HCT116 (cell line): ENCODE measurements at regions not wholly inside any gene's neighbourhood (a gene's known extent, or its start where the extent isn't known, plus 50 kb on each side); places are given as distances from the start of the nearest gene placed in this dataset.
"Not testable (repeated sequence)": the region's sequence is repeated elsewhere in the genome, so short reads cannot be mapped to it uniquely, and the experiment has no call there.

Source experiments
- CTCF ChIP-seq, 3 experiments: fragments of 200-600 bp in 1 of 3; sonication (generic) in 1 of 3; IDR thresholded peaks in 2 of 3; conservative IDR thresholded peaks in 1 of 3; 2 replicates each; pipeline ENCODE4 v1.5.1; 2012 to 2017; ENCODE audit warnings: low read depth in 2 of 3, low read length in 2 of 3, antibody characterized with exemption in 1 of 3, borderline replicate concordance in 1 of 3, control low read depth in 1 of 3, mild to moderate bottlenecking in 1 of 3, mixed read lengths in 1 of 3, mixed run types in 1 of 3, moderate library complexity in 1 of 3; ENCODE audit not compliant: insufficient read depth in 1 of 3
- ELF1 ChIP-seq: IDR thresholded peaks from 2 replicates; pipeline ENCODE4 v1.6.1; 2012; ENCODE audit warnings: low read depth, borderline replicate concordance
- EZH2 ChIP-seq: fragments of 200-600 bp; sonication (generic); IDR thresholded peaks from 2 replicates; pipeline ENCODE4 v1.6.1; 2017; ENCODE audit warnings: antibody characterized with exemption, mixed run types
- EZH2phosphoT487 ChIP-seq: fragments of 200-600 bp; IDR thresholded peaks from 2 replicates; pipeline ENCODE4 v1.6.1; 2018; ENCODE audit warnings: antibody characterized with exemption, borderline replicate concordance
- MAX ChIP-seq: IDR thresholded peaks from 2 replicates; pipeline ENCODE4 v1.6.1; 2012
- POLR2A ChIP-seq: IDR thresholded peaks from 2 replicates; pipeline ENCODE4 v1.7.0; 2011; ENCODE audit warnings: borderline replicate concordance; ENCODE audit not compliant: insufficient read depth, insufficient read length; ENCODE audit errors: extremely low read depth
- POLR2AphosphoS5 ChIP-seq: IDR thresholded peaks from 2 replicates; pipeline ENCODE4 v1.6.1; 2011; ENCODE audit warnings: mild to moderate bottlenecking, low read depth, low read length, moderate library complexity
- RAD21 ChIP-seq: IDR thresholded peaks from 2 replicates; pipeline ENCODE4 v1.6.1; 2012; ENCODE audit warnings: low read depth, mild to moderate bottlenecking
- YY1 ChIP-seq: IDR thresholded peaks from 2 replicates; pipeline ENCODE4 v1.6.1; 2011; ENCODE audit warnings: low read length, low read depth, moderate library complexity, mild to moderate bottlenecking; ENCODE audit not compliant: insufficient replicate concordance; ENCODE audit errors: extremely low read depth

- not testable (repeated sequence) for TF ChIP-seq CTCF (IDR thresholded peaks at IDR 0.05 in 2 of 3, conservative IDR thresholded peaks at IDR 0.05 in 1 of 3; ENCODE audit: borderline replicate concordance in 1 of 3, insufficient read depth in 1 of 3, low read depth in 2 of 3, low read length in 2 of 3); RAD21; ELF1; MAX; EZH2phosphoT487; POLR2A; POLR2AphosphoS5; EZH2; YY1
These were observed 78.8 kb upstream of the GPR39 start for GRCh38 chr2:132337844-132338243.
